Transverse colon (tissue), 4 donors: ENCODE measurements at regions not wholly inside any gene's neighbourhood (a gene's known extent, or its start where the extent isn't known, plus 50 kb on each side); places are given as distances from the start of the nearest gene placed in this dataset.

Experiments
- EP300 ChIP-seq: sonication (generic); formaldehyde crosslinking; IDR thresholded peaks from one replicate; pipeline ENCODE4 v1.6.1; 2017; ENCODE audit warnings: antibody characterized with exemption, low read depth
- POLR2A ChIP-seq: fragments of 450-650 bp; IDR thresholded peaks from one replicate; pipeline ENCODE4 v1.6.1; 2016; ENCODE audit warnings: antibody characterized with exemption, mild to moderate bottlenecking, moderate library complexity
- POLR2AphosphoS5 ChIP-seq, 3 donors: sonication (generic); formaldehyde crosslinking; IDR thresholded peaks; one replicate each; pipeline ENCODE4 v1.6.1; 2016; ENCODE audit warnings: antibody characterized with exemption in 3 of 3
- TF ChIP-seq, protein P1 (sequence below), 5 experiments: fragments of 200-600 bp in 3 of 5; fragments of 450-650 bp in 2 of 5; sonication (generic) in 3 of 5; IDR thresholded peaks; 1 replicate in 2 of 5; 2 replicates in 3 of 5; pipeline ENCODE4 v1.5.1; 2016 to 2017; ENCODE audit warnings: antibody characterized with exemption in 5 of 5, inconsistent platforms in 3 of 5, mild to moderate bottlenecking in 2 of 5, moderate library complexity in 1 of 5

DNA sequence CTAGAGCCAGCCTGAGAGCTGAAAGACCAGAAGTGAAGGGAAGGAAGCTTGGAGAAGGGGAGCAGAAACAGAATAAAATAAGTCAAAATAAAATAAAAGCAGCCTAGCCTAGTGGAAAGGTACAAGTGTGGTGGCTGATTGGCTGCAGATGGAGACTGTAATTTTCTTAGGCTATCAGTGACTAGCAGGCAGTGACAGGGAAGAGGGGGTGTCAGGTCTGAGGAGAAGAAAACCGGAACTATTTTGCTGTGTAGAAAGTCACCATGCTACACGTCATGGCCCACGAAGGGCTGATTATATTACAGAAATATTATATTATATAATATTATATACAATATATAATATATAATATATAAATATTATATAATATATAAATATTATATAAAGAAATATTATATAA, 98.1 kb upstream of the TAF11L2 start:
- TF ChIP-seq POLR2A, result no peak
- TF ChIP-seq, protein P1, sequence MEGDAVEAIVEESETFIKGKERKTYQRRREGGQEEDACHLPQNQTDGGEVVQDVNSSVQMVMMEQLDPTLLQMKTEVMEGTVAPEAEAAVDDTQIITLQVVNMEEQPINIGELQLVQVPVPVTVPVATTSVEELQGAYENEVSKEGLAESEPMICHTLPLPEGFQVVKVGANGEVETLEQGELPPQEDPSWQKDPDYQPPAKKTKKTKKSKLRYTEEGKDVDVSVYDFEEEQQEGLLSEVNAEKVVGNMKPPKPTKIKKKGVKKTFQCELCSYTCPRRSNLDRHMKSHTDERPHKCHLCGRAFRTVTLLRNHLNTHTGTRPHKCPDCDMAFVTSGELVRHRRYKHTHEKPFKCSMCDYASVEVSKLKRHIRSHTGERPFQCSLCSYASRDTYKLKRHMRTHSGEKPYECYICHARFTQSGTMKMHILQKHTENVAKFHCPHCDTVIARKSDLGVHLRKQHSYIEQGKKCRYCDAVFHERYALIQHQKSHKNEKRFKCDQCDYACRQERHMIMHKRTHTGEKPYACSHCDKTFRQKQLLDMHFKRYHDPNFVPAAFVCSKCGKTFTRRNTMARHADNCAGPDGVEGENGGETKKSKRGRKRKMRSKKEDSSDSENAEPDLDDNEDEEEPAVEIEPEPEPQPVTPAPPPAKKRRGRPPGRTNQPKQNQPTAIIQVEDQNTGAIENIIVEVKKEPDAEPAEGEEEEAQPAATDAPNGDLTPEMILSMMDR (IDR thresholded peaks at IDR 0.05), result no peak
- TF ChIP-seq EP300, result no peak
- TF ChIP-seq POLR2AphosphoS5 (IDR thresholded peaks at IDR 0.05), result no peak
